GM12864 (cell line): ENCODE measurements at regions not wholly inside any gene's neighbourhood (a gene's known extent, or its start where the extent isn't known, plus 50 kb on each side); places are given as distances from the start of the nearest gene placed in this dataset.

ENCODE experiments used
- DNase-seq: peaks from one replicate; pipeline ENCODE4 v3.0.0-alpha.2; 2011; ENCODE audit warnings: low read depth
- H3K4me3 ChIP-seq: 2 replicates; pipeline ENCODE4 v1.5.1; 2011; ENCODE audit warnings: mild to moderate bottlenecking, low read depth, low read length, control low read depth
- CTCF ChIP-seq: IDR thresholded peaks from 2 replicates; pipeline ENCODE4 v1.5.1; 2011; ENCODE audit warnings: low read depth, mild to moderate bottlenecking, moderate library complexity, low read length, control low read depth, inconsistent platforms; ENCODE audit errors: missing control alignments

- TF ChIP-seq CTCF: no peak
- no peak overlapping the region for H3K4me3 ChIP-seq
- DNase-seq: no peak
Observed at GRCh38 chr14:101209594-101209993, 306.1 kb upstream of the RTL1 start.

- H3K4me3 ChIP-seq: no peak overlapping the region
- DNase-seq: no peak
- TF ChIP-seq CTCF: no peak
Observed at GRCh38 chr14:101215266-101215665, 311.7 kb upstream of the RTL1 start.

- no peak for TF ChIP-seq CTCF
- no peak for DNase-seq
- no peak overlapping the region for H3K4me3 ChIP-seq
Observed at GRCh38 chr14:101215927-101216326, 312.4 kb upstream of the RTL1 start.

GRCh38 chr14:101216366-101217079 is 313.0 kb upstream of the RTL1 start:
- no peak for DNase-seq
- no peak overlapping the region for H3K4me3 ChIP-seq
- TF ChIP-seq CTCF: no peak

- no peak for DNase-seq
- TF ChIP-seq CTCF: no peak
- H3K4me3 ChIP-seq: no peak overlapping the region
Observed at GRCh38 chr14:101217080-101217463, 313.6 kb upstream of the RTL1 start.

- no peak overlapping the region for H3K4me3 ChIP-seq
- no peak for TF ChIP-seq CTCF
- no peak for DNase-seq
Observed at GRCh38 chr14:101217616-101218371, 314.3 kb upstream of the RTL1 start.
